ENCODE measurements at regions not wholly inside any gene's neighbourhood (a gene's known extent, or its start where the extent isn't known, plus 50 kb on each side); places are given as distances from the start of the nearest gene placed in this dataset.

- TF ChIP-seq CTCF (IDR thresholded peaks at IDR 0.05) = no peak
- TF ChIP-seq POLR2A (IDR thresholded peaks at IDR 0.05) = no peak
- no peak for TF ChIP-seq EP300 (IDR thresholded peaks at IDR 0.05)
Observed at GRCh38 chr18:39962546-39962945, 1992.5 kb upstream of the PIK3C3 start.

Data from ovary (tissue), 3 donors.